ENCODE measurements at regions not wholly inside any gene's neighbourhood (a gene's known extent, or its start where the extent isn't known, plus 50 kb on each side); places are given as distances from the start of the nearest gene placed in this dataset.
"Not testable (repeated sequence)": the region's sequence is repeated elsewhere in the genome, so short reads cannot be mapped to it uniquely, and the experiment has no call there.

DNA sequence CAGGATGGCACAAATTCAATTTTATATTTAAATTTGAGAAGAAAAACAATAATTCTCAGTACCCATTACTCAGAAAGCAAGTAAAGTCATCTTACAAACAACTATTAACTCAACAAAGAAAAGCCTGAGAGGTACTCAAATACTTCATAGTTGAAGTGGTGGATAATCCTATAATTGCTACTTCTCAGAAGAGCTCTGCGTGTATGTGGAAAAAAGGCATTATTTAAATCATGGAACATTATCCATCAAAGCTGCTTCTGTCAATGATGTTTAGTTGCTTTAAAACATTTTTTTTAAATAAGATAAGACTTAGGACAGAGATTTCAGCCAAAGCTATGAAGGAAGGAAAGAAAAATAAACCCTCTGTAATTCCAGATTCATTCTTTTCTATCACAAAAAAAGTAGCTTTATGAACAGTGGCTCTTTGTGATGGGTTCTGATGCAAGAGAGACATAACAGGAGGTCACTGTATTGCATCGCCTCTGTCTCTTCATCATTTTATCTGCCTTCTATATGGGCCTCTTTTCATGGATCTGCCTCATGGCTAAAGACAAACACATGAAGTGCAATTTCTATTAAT, 367.9 kb upstream of the SLC35B3 start:
- H3K27ac Mint-ChIP-seq: no peak overlapping the region
- no peak for DNase-seq
- H3K4me1 Mint-ChIP-seq: no peaks in the 10 kb centered on the region
- no peaks in the 10 kb centered on the region for H3K27me3 Mint-ChIP-seq
- ATAC-seq: no peak
- no peak overlapping the region for H3K4me3 Mint-ChIP-seq
- peaks cover 6 to 20% of the 10 kb centered on the region in 2 donors for H3K9me3 Mint-ChIP-seq

DNA sequence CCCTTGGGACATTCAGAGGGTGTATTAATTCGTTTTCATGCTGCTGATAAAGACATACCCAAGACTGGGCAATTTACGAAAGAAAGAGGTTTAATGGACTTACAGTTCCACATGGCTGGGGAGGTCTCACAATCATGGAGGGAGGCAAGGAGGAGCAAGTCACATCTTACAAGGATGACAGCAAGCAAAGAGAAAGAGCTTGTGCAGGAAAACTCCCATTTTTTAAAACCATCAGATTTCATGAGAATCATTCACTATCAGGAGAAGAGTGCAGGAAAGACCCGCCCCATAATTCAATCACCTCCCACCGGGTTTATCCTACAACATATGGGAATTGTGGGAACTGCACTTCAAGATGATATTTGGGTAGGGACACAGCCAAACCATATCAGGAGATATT, 367.1 kb upstream of the SLC35B3 start:
- not testable (repeated sequence) for ATAC-seq, H3K27me3 Mint-ChIP-seq, H3K4me1 Mint-ChIP-seq, DNase-seq, H3K4me3 Mint-ChIP-seq, H3K27ac Mint-ChIP-seq
- H3K9me3 Mint-ChIP-seq: peaks cover 6 to 20% of the 10 kb centered on the region in 2 donors

- H3K27me3 Mint-ChIP-seq: no peaks in the 10 kb centered on the region
- peaks cover 7 to 13% of the 10 kb centered on the region in 2 donors for H3K9me3 Mint-ChIP-seq
- ATAC-seq (no peak), DNase-seq (no peak)
- H3K27ac Mint-ChIP-seq: no peak overlapping the region
- H3K4me3 Mint-ChIP-seq: no peak overlapping the region
- H3K4me1 Mint-ChIP-seq: no peaks in the 10 kb centered on the region
Observed at GRCh38 chr6:8794420-8794819, 359.1 kb upstream of the SLC35B3 start.

- ATAC-seq: no peak
- H3K4me1 Mint-ChIP-seq: no peaks in the 10 kb centered on the region
- peaks cover 11 to 20% of the 10 kb centered on the region in 2 donors for H3K9me3 Mint-ChIP-seq
- H3K4me3 Mint-ChIP-seq: no peak overlapping the region
- no peak overlapping the region for H3K27ac Mint-ChIP-seq
- DNase-seq: no peak
- no peaks in the 10 kb centered on the region for H3K27me3 Mint-ChIP-seq
Observed at GRCh38 chr6:8789878-8790277, 354.5 kb upstream of the SLC35B3 start.

- peaks cover 20 to 22% of the 10 kb centered on the region in 2 donors for H3K9me3 Mint-ChIP-seq
- no peak for DNase-seq
- H3K4me1 Mint-ChIP-seq: no peaks in the 10 kb centered on the region
- no peak for ATAC-seq
- no peak overlapping the region for H3K27ac Mint-ChIP-seq
- no peaks in the 10 kb centered on the region for H3K27me3 Mint-ChIP-seq
- H3K4me3 Mint-ChIP-seq: no peak overlapping the region
Observed at GRCh38 chr6:8785223-8785622, 349.9 kb upstream of the SLC35B3 start.

GRCh38 chr6:8783191-8783590, 347.8 kb upstream of the SLC35B3 start:
- DNase-seq: no peak
- H3K4me1 Mint-ChIP-seq: no peaks in the 10 kb centered on the region
- no peaks in the 10 kb centered on the region for H3K27me3 Mint-ChIP-seq
- H3K27ac Mint-ChIP-seq: no peak overlapping the region
- ATAC-seq: no peak
- H3K4me3 Mint-ChIP-seq: no peak overlapping the region
- peaks cover 15 to 16% of the 10 kb centered on the region in 2 donors for H3K9me3 Mint-ChIP-seq

- Mint-ChIP-seq H3K4me1 (no peaks in the 10 kb centered on the region), H3K4me3 (no peak overlapping the region), H3K27ac (no peak overlapping the region), H3K27me3 (no peaks in the 10 kb centered on the region), H3K9me3 (peaks cover 16% of the 10 kb centered on the region in 2 donors)
- no peak for ATAC-seq
- DNase-seq: no peak
Observed at GRCh38 chr6:8780653-8781052, 345.3 kb upstream of the SLC35B3 start.

- ATAC-seq (no peak), DNase-seq (no peak)
- peaks cover 0 to 7% of the 10 kb centered on the region in 2 donors for H3K9me3 Mint-ChIP-seq
- no peak overlapping the region for H3K27ac Mint-ChIP-seq
- no peaks in the 10 kb centered on the region for H3K27me3 Mint-ChIP-seq
- H3K4me3 Mint-ChIP-seq: no peak overlapping the region
- no peaks in the 10 kb centered on the region for H3K4me1 Mint-ChIP-seq
Observed at GRCh38 chr6:8764733-8765132, 329.4 kb upstream of the SLC35B3 start.

- DNase-seq: no peak
- Mint-ChIP-seq H3K27ac (no peak overlapping the region), H3K9me3 (peaks cover 0 to 7% of the 10 kb centered on the region in 2 donors), H3K4me1 (no peaks in the 10 kb centered on the region), H3K27me3 (no peaks in the 10 kb centered on the region), H3K4me3 (no peak overlapping the region)
- no peak for ATAC-seq
Observed at GRCh38 chr6:8760951-8761350, 325.6 kb upstream of the SLC35B3 start.

DNA sequence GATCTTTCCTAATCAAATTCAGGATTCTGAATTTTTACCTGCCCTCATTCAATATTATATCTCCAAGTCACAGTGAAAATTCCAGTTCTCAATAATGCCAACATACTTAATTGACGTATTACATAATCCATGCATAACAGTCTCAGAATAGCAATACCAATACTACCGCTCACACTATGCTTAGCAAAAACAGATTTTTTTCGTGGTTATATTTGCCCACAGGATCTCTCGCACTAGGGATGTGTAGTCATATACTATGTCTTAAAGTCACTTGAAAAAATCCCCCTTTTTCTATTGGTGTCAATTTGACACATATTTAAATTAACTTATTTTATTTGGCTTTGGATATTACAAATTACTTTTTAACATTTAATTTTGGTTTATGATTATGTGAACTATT, 323.1 kb upstream of the SLC35B3 start:
- Mint-ChIP-seq H3K9me3 (peaks cover 4 to 7% of the 10 kb centered on the region in 2 donors), H3K4me3 (no peak overlapping the region), H3K27ac (no peak overlapping the region), H3K4me1 (no peaks in the 10 kb centered on the region), H3K27me3 (no peaks in the 10 kb centered on the region)
- ATAC-seq (peak; percentile 86), DNase-seq (no peak)

DNA sequence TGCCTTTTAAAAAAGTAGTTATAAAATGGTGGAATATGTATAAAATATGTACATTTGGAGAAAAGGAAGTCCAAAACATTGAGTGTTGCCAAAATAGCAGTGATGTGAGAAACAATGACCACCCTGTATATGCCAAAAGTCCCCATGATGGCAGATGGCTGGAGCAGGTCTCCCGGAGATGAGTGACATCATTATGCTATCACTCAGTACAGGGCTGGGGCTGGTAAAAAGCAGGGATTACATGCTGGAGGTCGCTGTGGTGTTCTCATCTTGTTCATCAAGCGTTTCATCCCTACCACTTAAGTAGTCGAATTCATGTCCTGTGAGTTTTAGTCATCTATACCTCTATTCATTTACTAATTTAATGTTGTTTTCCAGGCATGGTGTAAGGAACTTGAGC, 315.3 kb upstream of the SLC35B3 start:
- Mint-ChIP-seq H3K4me1 (no peaks in the 10 kb centered on the region), H3K9me3 (peaks cover 0 to 7% of the 10 kb centered on the region in 2 donors), H3K27ac (no peak overlapping the region), H3K27me3 (no peaks in the 10 kb centered on the region), H3K4me3 (no peak overlapping the region)
- ATAC-seq: no peak
- no peak for DNase-seq

- Mint-ChIP-seq H3K27me3 (no peaks in the 10 kb centered on the region), H3K4me3 (no peak overlapping the region), H3K27ac (no peak overlapping the region), H3K4me1 (no peaks in the 10 kb centered on the region), H3K9me3 (peaks cover 0 to 5% of the 10 kb centered on the region in 2 donors)
- ATAC-seq (no peak), DNase-seq (no peak)
Observed at GRCh38 chr6:8749465-8749864, 314.1 kb upstream of the SLC35B3 start.

- peaks cover 9% of the 10 kb centered on the region for H3K4me1 Mint-ChIP-seq
- H3K27ac Mint-ChIP-seq: peak overlapping the region in 1 of 2 donors; percentile 15
Observed at GRCh38 chr6:8743170-8743745, 307.9 kb upstream of the SLC35B3 start.

GRCh38 chr6:8739454-8739853, 304.1 kb upstream of the SLC35B3 start:
- ATAC-seq (no peak), DNase-seq (no peak)
- Mint-ChIP-seq H3K4me3 (no peak overlapping the region), H3K27ac (no peak overlapping the region), H3K9me3 (peaks cover 9 to 24% of the 10 kb centered on the region in 2 donors), H3K4me1 (peaks cover 9% of the 10 kb centered on the region), H3K27me3 (no peaks in the 10 kb centered on the region)

More at GRCh38 chr6:8743170-8743745, 307.9 kb upstream of the SLC35B3 start:
- DNase-seq: no peak
- H3K4me3 Mint-ChIP-seq: peak overlapping the region; percentile 63 to 72
- peaks cover 0 to 19% of the 10 kb centered on the region in 2 donors for H3K9me3 Mint-ChIP-seq
- peak; percentile 70 for ATAC-seq
- no peaks in the 10 kb centered on the region for H3K27me3 Mint-ChIP-seq

- Mint-ChIP-seq H3K27me3 (peaks cover 2% of the 10 kb centered on the region), H3K9me3 (peaks cover 9 to 24% of the 10 kb centered on the region in 2 donors), H3K4me1 (peaks cover 9% of the 10 kb centered on the region), H3K27ac (no peak overlapping the region), H3K4me3 (no peak overlapping the region)
- ATAC-seq (no peak), DNase-seq (no peak)
Observed at GRCh38 chr6:8738951-8739350, 303.6 kb upstream of the SLC35B3 start.

DNA sequence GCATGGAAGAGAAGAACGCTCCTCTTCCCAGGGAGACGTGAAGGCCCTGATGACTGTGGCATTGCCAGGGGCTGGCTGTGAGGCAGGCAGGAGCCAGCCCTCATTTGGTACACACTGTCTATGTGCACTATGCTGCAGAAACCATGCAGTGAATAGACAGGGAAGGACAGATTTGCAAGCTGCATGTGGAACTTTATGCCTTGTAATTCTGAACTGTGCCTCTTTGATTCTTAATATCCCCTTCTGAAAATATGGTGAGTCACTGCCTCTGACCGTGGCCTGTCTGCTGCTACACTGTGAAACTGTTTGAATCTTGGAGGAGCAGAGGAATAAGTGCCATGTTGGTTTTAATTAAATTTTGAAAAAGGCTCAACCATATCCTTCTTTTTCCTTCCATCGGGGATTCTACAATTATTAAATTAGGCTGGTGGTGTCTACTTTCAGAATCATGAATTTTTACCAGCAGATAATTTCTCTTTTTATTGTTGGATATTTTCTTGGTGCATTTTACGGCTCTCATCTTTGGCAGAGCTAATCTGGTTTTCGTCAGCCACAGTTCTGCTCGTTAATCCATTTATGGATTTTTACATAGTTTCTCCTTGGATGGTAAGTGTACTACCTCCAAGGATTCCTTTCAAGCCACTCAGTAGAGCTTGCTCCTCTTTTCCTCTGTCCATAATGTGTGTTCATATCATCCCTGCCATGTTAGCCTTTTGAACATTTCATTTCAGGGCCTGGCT, 301.0 kb upstream of the SLC35B3 start:
- no peaks in the 10 kb centered on the region for H3K4me1 Mint-ChIP-seq
- peaks cover 9 to 24% of the 10 kb centered on the region in 2 donors for H3K9me3 Mint-ChIP-seq
- ATAC-seq: no peak
- H3K27me3 Mint-ChIP-seq: peaks cover 13% of the 10 kb centered on the region
- H3K27ac Mint-ChIP-seq: no peak overlapping the region
- no peak overlapping the region for H3K4me3 Mint-ChIP-seq
- no peak for DNase-seq

All from stimulated activated naive CD8-positive, alpha-beta T cell treated with anti-CD3 and anti-CD28 coated beads, Interleukin-15, amount 100 ng/mL, for 72 hours (primary cell).